ENCODE measurements at regions not wholly inside any gene's neighbourhood (a gene's known extent, or its start where the extent isn't known, plus 50 kb on each side); places are given as distances from the start of the nearest gene placed in this dataset.

DNA sequence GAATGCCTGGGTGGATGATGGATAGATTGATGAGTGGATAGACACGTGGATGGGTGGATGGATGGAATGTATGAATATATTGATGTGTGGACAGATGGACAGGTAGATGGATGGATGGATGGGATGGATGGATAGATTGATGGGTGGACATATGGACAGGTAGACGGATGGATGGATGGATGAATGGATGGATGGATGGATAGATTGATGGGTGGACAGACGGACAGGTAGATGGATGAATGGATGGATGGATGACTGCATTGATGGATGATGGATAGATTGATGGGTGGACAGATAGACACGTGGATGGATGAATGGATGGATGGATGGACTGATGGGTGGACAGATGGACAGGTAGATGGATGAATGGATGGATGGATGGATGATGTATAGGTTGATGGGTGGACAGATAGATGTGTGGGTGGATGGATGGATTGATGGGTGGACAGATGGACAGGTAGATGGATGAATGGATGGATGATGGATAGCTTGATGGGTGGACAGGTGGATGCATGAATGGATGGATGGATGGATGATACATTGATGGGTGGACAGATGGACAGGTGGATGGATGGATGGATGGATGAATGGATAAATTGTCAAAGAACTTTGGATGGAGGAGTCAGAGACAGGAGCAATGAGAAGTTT lies 171.4 kb upstream of the AFDN start:
- no peaks in the 10 kb centered on the region for H3K79me2 ChIP-seq (ENCODE audit: control insufficient read depth, insufficient read depth, low read length)
- no peaks in the 10 kb centered on the region for H3K36me3 ChIP-seq (ENCODE audit: control insufficient read depth in 2 of 2, extremely low read depth in 1 of 2, insufficient read depth in 2 of 2, low read length in 2 of 2)
- no peaks in the 10 kb centered on the region for H3K4me1 ChIP-seq (ENCODE audit: control insufficient read depth, extremely low read depth, insufficient read depth, low read length)
- no peaks in the 10 kb centered on the region for H3K27me3 ChIP-seq (ENCODE audit: control insufficient read depth in 2 of 2, insufficient read depth in 2 of 2, low read length in 2 of 2)
- DNase-seq (ENCODE audit: low read depth, low spot score) (no peak), FAIRE-seq (no peak)
- intact Hi-C loops (cut with micrococcal nuclease) (no loop called here), dilution Hi-C loops (cut with MboI; ENCODE audit: extremely low pct_ligation_motif_present, low sequenced_read_pairs) (no loop called here)
- ChIA-PET POLR2A (no interaction called here), CTCF (no interaction called here)
- BruUV-seq (replicated peaks): no TSS peak
- TF ChIP-seq, protein P1, sequence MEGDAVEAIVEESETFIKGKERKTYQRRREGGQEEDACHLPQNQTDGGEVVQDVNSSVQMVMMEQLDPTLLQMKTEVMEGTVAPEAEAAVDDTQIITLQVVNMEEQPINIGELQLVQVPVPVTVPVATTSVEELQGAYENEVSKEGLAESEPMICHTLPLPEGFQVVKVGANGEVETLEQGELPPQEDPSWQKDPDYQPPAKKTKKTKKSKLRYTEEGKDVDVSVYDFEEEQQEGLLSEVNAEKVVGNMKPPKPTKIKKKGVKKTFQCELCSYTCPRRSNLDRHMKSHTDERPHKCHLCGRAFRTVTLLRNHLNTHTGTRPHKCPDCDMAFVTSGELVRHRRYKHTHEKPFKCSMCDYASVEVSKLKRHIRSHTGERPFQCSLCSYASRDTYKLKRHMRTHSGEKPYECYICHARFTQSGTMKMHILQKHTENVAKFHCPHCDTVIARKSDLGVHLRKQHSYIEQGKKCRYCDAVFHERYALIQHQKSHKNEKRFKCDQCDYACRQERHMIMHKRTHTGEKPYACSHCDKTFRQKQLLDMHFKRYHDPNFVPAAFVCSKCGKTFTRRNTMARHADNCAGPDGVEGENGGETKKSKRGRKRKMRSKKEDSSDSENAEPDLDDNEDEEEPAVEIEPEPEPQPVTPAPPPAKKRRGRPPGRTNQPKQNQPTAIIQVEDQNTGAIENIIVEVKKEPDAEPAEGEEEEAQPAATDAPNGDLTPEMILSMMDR (IDR thresholded peaks at IDR 0.05; ENCODE audit: extremely low read depth in 1 of 2, insufficient read depth in 1 of 2, low read depth in 1 of 2, low read length in 2 of 2): no peak
- no peak for TF ChIP-seq GATA2 (IDR thresholded peaks at IDR 0.05; ENCODE audit: insufficient read depth, insufficient read length, low read depth, low read length)
- TF ChIP-seq, protein P2, sequence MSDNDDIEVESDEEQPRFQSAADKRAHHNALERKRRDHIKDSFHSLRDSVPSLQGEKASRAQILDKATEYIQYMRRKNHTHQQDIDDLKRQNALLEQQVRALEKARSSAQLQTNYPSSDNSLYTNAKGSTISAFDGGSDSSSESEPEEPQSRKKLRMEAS (IDR thresholded peaks at IDR 0.05; ENCODE audit: insufficient read depth, insufficient read length): no peak
- TF ChIP-seq POLR2A (IDR thresholded peaks at IDR 0.05; ENCODE audit: low read depth, low read length): no peak
- no peak for TF ChIP-seq JUN (IDR thresholded peaks at IDR 0.05; ENCODE audit: borderline replicate concordance, insufficient read depth, insufficient read length, low read depth)
- no peak for TF ChIP-seq POLR2AphosphoS5 (IDR thresholded peaks at IDR 0.05; ENCODE audit: insufficient read depth, low read depth, low read length)
- TF ChIP-seq MYC (IDR thresholded peaks at IDR 0.05; ENCODE audit: low read depth, low read length): no peak
- TF ChIP-seq FOS (IDR thresholded peaks at IDR 0.05; ENCODE audit: borderline replicate concordance, insufficient read depth, low read length): no peak
- no peak overlapping the region for H3K4me3 ChIP-seq (replicated peaks in 1 of 3; ENCODE audit: insufficient read depth in 1 of 3, low read depth in 1 of 3, low read length in 3 of 3)
- H3K27ac ChIP-seq (ENCODE audit: insufficient read depth, low read depth, low read length): no peak overlapping the region
- H3K9me3 ChIP-seq (replicated peaks; ENCODE audit: control insufficient read depth, insufficient read depth, low read length): no peaks in the 10 kb centered on the region
- no peak overlapping the region for H3K4me2 ChIP-seq (ENCODE audit: insufficient read depth, low read length)
- no peak overlapping the region for H3K9ac ChIP-seq (replicated peaks; ENCODE audit: extremely low read depth, insufficient read depth, low read length)
- no peaks in the 10 kb centered on the region for H3K9me1 ChIP-seq (replicated peaks; ENCODE audit: control insufficient read depth, extremely low read depth, insufficient read depth, low read length)
- H2AFZ ChIP-seq (ENCODE audit: low read depth, low read length): no peak overlapping the region
- no peaks in the 10 kb centered on the region for H4K20me1 ChIP-seq (replicated peaks; ENCODE audit: control insufficient read depth, extremely low read depth, insufficient read depth, low read length)

Data from endothelial cell of umbilical vein (primary cell).